ENCODE measurements at regions not wholly inside any gene's neighbourhood (a gene's known extent, or its start where the extent isn't known, plus 50 kb on each side); places are given as distances from the start of the nearest gene placed in this dataset.

DNA sequence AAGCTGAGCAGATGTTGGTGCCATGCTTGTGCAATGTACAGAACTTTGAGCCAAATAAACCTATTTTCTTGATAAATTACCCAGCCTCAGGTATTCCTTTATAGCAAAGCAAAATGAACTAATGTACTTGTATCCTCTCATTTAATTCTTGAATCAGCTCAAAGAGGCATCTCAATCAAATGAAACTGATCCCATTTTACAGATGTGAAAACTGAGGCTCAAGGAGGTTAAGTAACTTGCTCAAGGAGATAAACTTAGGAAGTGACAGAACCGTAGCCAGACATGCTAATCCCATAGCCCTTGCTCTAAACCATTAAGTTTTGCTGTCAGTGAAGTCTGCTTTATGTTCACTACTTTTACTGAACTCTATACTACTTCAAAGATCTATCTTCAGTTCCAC lies 467.0 kb upstream of the UBE2E3 start:
- Histone ChIP-seq H3K4me1 (ENCODE audit: insufficient read depth, low read length) (no peaks in the 10 kb centered on the region; the same call in 1 of the 2 replicates), H3K27me3 (ENCODE audit: insufficient read depth, low read length) (no peaks in the 10 kb centered on the region), H3K36me3 (ENCODE audit: insufficient read depth, low read depth, low read length) (no peaks in the 10 kb centered on the region), H3K9ac (ENCODE audit: low read depth, low read length) (no peak overlapping the region), H3K4me3 (ENCODE audit: low read length) (no peak overlapping the region), H3K9me3 (ENCODE audit: insufficient read depth, low read depth, low read length) (no peaks in the 10 kb centered on the region), H3K27ac (ENCODE audit: low read length) (no peak overlapping the region)

- Histone ChIP-seq H3K4me1 (ENCODE audit: insufficient read depth, low read length) (no peaks in the 10 kb centered on the region), H3K27me3 (ENCODE audit: insufficient read depth, low read length) (no peaks in the 10 kb centered on the region), H3K9me3 (ENCODE audit: insufficient read depth, low read depth, low read length) (no peaks in the 10 kb centered on the region), H3K9ac (ENCODE audit: low read depth, low read length) (no peak overlapping the region), H3K27ac (ENCODE audit: low read length) (no peak overlapping the region), H3K36me3 (ENCODE audit: insufficient read depth, low read depth, low read length) (no peaks in the 10 kb centered on the region), H3K4me3 (ENCODE audit: low read length) (no peak overlapping the region)
Measured at GRCh38 chr2:180508458-180508857, 471.9 kb upstream of the UBE2E3 start.

DNA sequence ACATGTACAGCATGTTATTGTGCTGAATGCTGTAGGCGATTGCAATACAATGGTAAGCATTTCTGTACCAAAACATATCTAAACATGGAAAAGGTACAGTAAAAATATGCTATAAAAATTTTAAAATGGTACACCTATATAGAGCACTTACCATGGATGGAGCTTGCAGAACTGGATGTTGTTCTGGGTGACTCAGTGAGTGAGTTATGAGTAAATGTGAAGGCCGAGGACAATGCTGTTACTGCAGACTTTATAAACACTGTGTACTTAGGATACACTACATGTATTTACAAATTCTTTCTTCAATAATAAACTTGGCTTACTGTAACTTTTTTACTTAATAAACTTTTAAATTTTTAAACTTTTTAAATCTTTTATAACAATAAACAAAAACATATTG lies 473.4 kb upstream of the UBE2E3 start:
- H3K27ac ChIP-seq (ENCODE audit: low read length), result no peak overlapping the region
- H3K9ac ChIP-seq (ENCODE audit: low read depth, low read length), result no peak overlapping the region
- H3K9me3 ChIP-seq (ENCODE audit: insufficient read depth, low read depth, low read length), result no peaks in the 10 kb centered on the region
- no peak overlapping the region for H3K4me3 ChIP-seq (ENCODE audit: low read length)
- no peaks in the 10 kb centered on the region for H3K27me3 ChIP-seq (ENCODE audit: insufficient read depth, low read length)
- H3K4me1 ChIP-seq (ENCODE audit: insufficient read depth, low read length), result no peaks in the 10 kb centered on the region
- H3K36me3 ChIP-seq (ENCODE audit: insufficient read depth, low read depth, low read length), result no peaks in the 10 kb centered on the region

- Histone ChIP-seq H3K9ac (ENCODE audit: low read depth, low read length) (no peak overlapping the region), H3K27ac (ENCODE audit: low read length) (no peak overlapping the region), H3K4me3 (ENCODE audit: low read length) (no peak overlapping the region), H3K9me3 (ENCODE audit: insufficient read depth, low read depth, low read length) (no peaks in the 10 kb centered on the region), H3K27me3 (ENCODE audit: insufficient read depth, low read length) (no peaks in the 10 kb centered on the region), H3K36me3 (ENCODE audit: insufficient read depth, low read depth, low read length) (no peaks in the 10 kb centered on the region), H3K4me1 (ENCODE audit: insufficient read depth, low read length) (no peaks in the 10 kb centered on the region)
Measured at GRCh38 chr2:180505203-180505602, 475.2 kb upstream of the UBE2E3 start.

GRCh38 chr2:180497621-180498152 lies 482.7 kb upstream of the UBE2E3 start:
- Histone ChIP-seq H3K27ac (ENCODE audit: low read length) (no peak overlapping the region), H3K9ac (ENCODE audit: low read depth, low read length) (no peak overlapping the region), H3K9me3 (ENCODE audit: insufficient read depth, low read depth, low read length) (peaks cover 4% of the 10 kb centered on the region; the same call in 1 of the 2 replicates), H3K27me3 (ENCODE audit: insufficient read depth, low read length) (no peaks in the 10 kb centered on the region), H3K36me3 (ENCODE audit: insufficient read depth, low read depth, low read length) (no peaks in the 10 kb centered on the region), H3K4me1 (ENCODE audit: insufficient read depth, low read length) (no peaks in the 10 kb centered on the region), H3K4me3 (ENCODE audit: low read length) (no peak overlapping the region)

DNA sequence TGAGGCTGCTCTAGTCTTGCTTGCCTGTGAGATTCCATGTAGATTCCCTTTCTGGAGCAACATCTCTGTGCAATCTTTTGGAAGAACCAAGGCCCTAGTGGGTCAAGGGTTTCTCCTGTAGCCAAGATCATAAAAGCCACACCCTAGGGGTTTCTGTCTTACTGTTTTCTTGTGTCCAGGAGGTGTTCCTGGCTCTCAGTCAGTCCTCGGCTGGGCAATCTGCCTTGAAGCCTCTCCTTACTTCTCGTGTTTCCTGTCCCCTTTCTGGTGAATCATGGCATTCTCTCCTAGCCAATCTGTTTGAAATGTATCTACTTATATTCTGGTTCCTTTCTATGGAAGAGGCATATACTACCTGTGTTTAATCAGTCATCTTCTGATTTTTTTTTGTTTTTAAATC lies 484.8 kb upstream of the UBE2E3 start:
- H3K9ac ChIP-seq (ENCODE audit: low read depth, low read length), result no peak overlapping the region
- no peaks in the 10 kb centered on the region for H3K36me3 ChIP-seq (ENCODE audit: insufficient read depth, low read depth, low read length)
- no peak overlapping the region for H3K4me3 ChIP-seq (ENCODE audit: low read length)
- H3K4me1 ChIP-seq (ENCODE audit: insufficient read depth, low read length), result no peaks in the 10 kb centered on the region
- H3K27ac ChIP-seq (ENCODE audit: low read length), result no peak overlapping the region
- peaks cover 4% of the 10 kb centered on the region; the same call in 1 of the 2 replicates for H3K9me3 ChIP-seq (ENCODE audit: insufficient read depth, low read depth, low read length)
- H3K27me3 ChIP-seq (ENCODE audit: insufficient read depth, low read length), result no peaks in the 10 kb centered on the region

GRCh38 chr2:180494286-180494685 lies 486.1 kb upstream of the UBE2E3 start:
- Histone ChIP-seq H3K27ac (ENCODE audit: low read length) (no peak overlapping the region), H3K9me3 (ENCODE audit: insufficient read depth, low read depth, low read length) (no peaks in the 10 kb centered on the region; the same call in 1 of the 2 replicates), H3K9ac (ENCODE audit: low read depth, low read length) (no peak overlapping the region), H3K4me3 (ENCODE audit: low read length) (no peak overlapping the region), H3K36me3 (ENCODE audit: insufficient read depth, low read depth, low read length) (no peaks in the 10 kb centered on the region), H3K27me3 (ENCODE audit: insufficient read depth, low read length) (no peaks in the 10 kb centered on the region), H3K4me1 (ENCODE audit: insufficient read depth, low read length) (no peaks in the 10 kb centered on the region)

DNA sequence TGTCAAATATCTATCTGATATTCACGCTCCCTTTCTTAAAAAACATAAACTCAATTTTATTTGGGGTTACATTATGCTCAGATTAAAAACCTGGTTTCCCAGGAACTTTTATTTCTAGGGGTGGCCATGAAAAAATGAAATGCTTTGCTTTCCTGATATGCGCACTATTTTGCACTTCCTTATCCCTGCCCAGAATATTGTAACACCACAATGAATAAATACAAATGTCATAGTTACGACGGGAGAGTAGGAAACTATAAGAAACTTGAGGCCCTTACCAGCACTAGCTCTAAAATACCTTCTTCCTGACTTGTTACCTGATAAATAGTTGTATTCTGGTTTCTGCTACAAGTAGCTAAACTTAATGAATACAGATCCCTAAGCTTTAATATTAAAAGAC lies 475.6 kb upstream of the CWC22 start:
- Histone ChIP-seq H3K4me1 (ENCODE audit: insufficient read depth, low read length) (no peaks in the 10 kb centered on the region), H3K9ac (ENCODE audit: low read depth, low read length) (no peak overlapping the region), H3K9me3 (ENCODE audit: insufficient read depth, low read depth, low read length) (no peaks in the 10 kb centered on the region), H3K27ac (ENCODE audit: low read length) (no peak overlapping the region), H3K36me3 (ENCODE audit: insufficient read depth, low read depth, low read length) (no peaks in the 10 kb centered on the region), H3K4me3 (ENCODE audit: low read length) (no peak overlapping the region), H3K27me3 (ENCODE audit: insufficient read depth, low read length) (no peaks in the 10 kb centered on the region)

DNA sequence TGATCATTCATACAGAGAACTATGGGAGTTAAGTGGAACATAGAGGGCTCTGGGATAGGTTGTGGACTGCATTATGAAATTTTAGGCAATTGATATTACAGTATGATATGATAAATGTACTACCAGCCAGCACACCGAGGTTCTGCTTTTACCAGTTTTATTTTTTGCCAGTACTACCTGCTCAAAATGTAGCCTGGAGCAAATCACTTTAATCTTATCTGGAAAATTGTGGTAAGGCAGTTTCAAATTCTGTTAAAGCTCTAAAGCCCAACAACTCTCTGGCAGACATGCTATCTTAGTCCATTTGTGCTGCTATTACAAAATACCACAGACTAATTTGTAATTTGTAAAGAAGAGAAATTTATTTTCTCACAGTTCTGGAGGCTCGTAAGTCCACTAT lies 474.9 kb upstream of the CWC22 start:
- no peaks in the 10 kb centered on the region for H3K27me3 ChIP-seq (ENCODE audit: insufficient read depth, low read length)
- no peak overlapping the region for H3K9ac ChIP-seq (ENCODE audit: low read depth, low read length)
- no peak overlapping the region for H3K27ac ChIP-seq (ENCODE audit: low read length)
- H3K9me3 ChIP-seq (ENCODE audit: insufficient read depth, low read depth, low read length), result no peaks in the 10 kb centered on the region
- H3K4me1 ChIP-seq (ENCODE audit: insufficient read depth, low read length), result no peaks in the 10 kb centered on the region
- no peak overlapping the region for H3K4me3 ChIP-seq (ENCODE audit: low read length)
- H3K36me3 ChIP-seq (ENCODE audit: insufficient read depth, low read depth, low read length), result no peaks in the 10 kb centered on the region

DNA sequence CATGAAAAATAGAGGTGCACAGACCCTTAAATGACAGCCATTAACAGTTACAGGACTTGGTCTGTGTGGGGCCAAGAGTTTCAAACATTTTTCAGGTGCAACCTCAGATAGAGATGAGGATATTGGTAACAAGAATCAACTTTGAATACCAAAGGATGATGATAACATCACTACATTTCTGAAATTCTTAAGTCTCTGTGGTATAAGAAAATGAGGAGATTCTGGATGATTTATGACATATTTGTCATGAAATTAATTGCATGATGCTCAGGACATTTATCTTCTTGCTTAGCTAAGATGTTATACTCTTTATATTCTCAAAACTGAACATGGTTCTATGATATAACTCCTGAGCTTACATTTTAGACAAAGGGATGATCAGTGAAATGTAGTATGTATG lies 471.8 kb upstream of the CWC22 start:
- Histone ChIP-seq H3K4me3 (ENCODE audit: low read length) (no peak overlapping the region), H3K36me3 (ENCODE audit: insufficient read depth, low read depth, low read length) (no peaks in the 10 kb centered on the region), H3K27ac (ENCODE audit: low read length) (no peak overlapping the region), H3K4me1 (ENCODE audit: insufficient read depth, low read length) (no peaks in the 10 kb centered on the region), H3K27me3 (ENCODE audit: insufficient read depth, low read length) (no peaks in the 10 kb centered on the region), H3K9ac (ENCODE audit: low read depth, low read length) (no peak overlapping the region), H3K9me3 (ENCODE audit: insufficient read depth, low read depth, low read length) (no peaks in the 10 kb centered on the region)

DNA sequence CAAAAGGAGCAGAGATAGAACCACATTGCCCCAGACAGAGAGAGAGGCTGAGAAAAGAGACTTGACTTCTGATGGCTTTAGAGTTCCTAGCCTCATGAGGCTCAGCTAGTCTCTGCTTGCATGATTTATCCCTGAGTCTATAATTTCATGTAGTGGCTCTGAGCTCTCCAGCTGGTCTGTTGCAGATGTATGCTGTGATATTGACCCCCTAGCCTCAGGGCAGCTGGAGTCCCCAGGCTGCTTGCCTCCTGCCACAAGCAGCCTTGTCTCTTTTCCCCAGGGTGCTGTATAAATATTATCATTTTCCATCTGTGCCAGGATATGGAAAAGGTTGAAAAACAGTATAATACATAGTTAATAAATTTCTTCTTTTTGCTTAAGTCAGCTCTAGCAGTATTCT lies 467.6 kb upstream of the CWC22 start:
- no peaks in the 10 kb centered on the region for H3K4me1 ChIP-seq (ENCODE audit: insufficient read depth, low read length)
- no peaks in the 10 kb centered on the region for H3K27me3 ChIP-seq (ENCODE audit: insufficient read depth, low read length)
- no peak overlapping the region for H3K4me3 ChIP-seq (ENCODE audit: low read length)
- no peaks in the 10 kb centered on the region for H3K9me3 ChIP-seq (ENCODE audit: insufficient read depth, low read depth, low read length)
- no peak overlapping the region for H3K27ac ChIP-seq (ENCODE audit: low read length)
- H3K36me3 ChIP-seq (ENCODE audit: insufficient read depth, low read depth, low read length), result no peaks in the 10 kb centered on the region
- H3K9ac ChIP-seq (ENCODE audit: low read depth, low read length), result no peak overlapping the region

- Histone ChIP-seq H3K36me3 (ENCODE audit: insufficient read depth, low read depth, low read length) (no peaks in the 10 kb centered on the region), H3K27ac (ENCODE audit: low read length) (no peak overlapping the region), H3K9ac (ENCODE audit: low read depth, low read length) (no peak overlapping the region), H3K27me3 (ENCODE audit: insufficient read depth, low read length) (no peaks in the 10 kb centered on the region), H3K4me1 (ENCODE audit: insufficient read depth, low read length) (no peaks in the 10 kb centered on the region), H3K9me3 (ENCODE audit: insufficient read depth, low read depth, low read length) (no peaks in the 10 kb centered on the region), H3K4me3 (ENCODE audit: low read length) (no peak overlapping the region)
Measured at GRCh38 chr2:180473456-180473855, 466.4 kb upstream of the CWC22 start.

DNA sequence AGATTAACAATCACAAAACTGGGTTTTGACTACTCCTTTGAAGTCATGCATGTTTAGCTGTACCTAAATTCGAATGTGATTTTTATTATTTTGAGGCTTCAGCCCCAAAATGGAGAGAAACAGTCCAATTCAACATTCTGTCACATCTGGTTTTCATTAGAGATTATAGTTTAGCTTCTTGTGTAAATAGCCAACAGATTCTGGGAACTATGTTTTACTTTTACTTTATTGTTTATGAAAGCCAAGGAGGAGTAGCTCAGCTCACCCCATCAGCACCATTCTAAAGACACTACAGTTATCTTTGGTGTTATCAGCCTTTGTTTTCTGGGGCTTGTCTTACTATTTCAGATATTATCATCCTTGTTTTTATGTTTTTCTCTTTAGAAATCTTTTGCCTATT lies 465.0 kb upstream of the CWC22 start:
- H3K27ac ChIP-seq (ENCODE audit: low read length), result no peak overlapping the region
- H3K36me3 ChIP-seq (ENCODE audit: insufficient read depth, low read depth, low read length), result no peaks in the 10 kb centered on the region
- no peaks in the 10 kb centered on the region for H3K27me3 ChIP-seq (ENCODE audit: insufficient read depth, low read length)
- H3K4me1 ChIP-seq (ENCODE audit: insufficient read depth, low read length), result no peaks in the 10 kb centered on the region
- H3K9me3 ChIP-seq (ENCODE audit: insufficient read depth, low read depth, low read length), result peaks cover 3% of the 10 kb centered on the region
- no peak overlapping the region for H3K4me3 ChIP-seq (ENCODE audit: low read length)
- no peak overlapping the region for H3K9ac ChIP-seq (ENCODE audit: low read depth, low read length)
